GM19372 (cell line): ENCODE measurements at regions not wholly inside any gene's neighbourhood (a gene's known extent, or its start where the extent isn't known, plus 50 kb on each side); places are given as distances from the start of the nearest gene placed in this dataset.

Source experiments
- ATAC-seq: cut with Tn5 transposase; IDR thresholded peaks from one replicate; pipeline ENCODE4 v1.9.1; 2021; ENCODE audit warnings: mild to moderate bottlenecking, low read depth, moderate library complexity; ENCODE audit not compliant: unreplicated experiment

DNA sequence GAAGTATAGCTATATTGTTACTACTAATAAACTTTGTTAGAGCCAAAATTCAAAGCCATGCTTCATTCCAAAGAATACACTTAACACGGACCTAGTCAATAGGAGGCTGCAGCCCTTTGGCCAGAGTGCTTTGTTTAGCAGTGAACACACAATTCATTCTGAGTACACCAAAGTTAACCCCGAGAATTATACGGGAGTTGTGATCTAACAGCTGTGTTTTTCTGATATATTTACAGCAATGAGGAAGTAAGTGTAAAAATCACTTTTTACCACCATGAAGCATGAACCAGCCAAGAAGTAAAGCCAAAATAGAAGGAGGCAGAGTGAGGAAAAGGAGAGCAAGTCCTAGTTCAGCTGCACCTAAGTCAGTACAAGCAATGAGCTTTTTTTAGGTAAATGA, 156.8 kb upstream of the PDE3A start:
- ATAC-seq = no peak

DNA sequence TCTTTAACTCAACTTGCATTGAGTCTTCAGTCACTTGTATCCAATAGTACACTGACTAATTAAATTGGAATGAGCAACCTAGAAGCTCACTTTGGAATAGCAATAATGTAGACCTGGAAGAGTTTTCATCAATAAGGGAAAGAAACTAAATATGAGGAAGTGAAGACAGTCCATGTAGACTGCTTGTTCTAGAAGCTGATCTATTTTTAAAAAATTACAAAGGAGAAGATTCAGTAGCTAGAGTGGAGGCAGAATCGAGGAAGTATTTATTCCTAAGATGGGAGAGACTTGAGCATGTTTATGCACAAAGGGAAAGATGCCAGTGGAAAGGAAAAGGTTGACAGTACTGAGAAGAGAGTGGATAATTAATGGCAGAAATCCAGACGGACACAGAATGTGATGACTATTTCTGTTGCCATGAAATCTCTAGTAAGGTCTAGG, 156.3 kb upstream of the PDE3A start:
- no peak for ATAC-seq

DNA sequence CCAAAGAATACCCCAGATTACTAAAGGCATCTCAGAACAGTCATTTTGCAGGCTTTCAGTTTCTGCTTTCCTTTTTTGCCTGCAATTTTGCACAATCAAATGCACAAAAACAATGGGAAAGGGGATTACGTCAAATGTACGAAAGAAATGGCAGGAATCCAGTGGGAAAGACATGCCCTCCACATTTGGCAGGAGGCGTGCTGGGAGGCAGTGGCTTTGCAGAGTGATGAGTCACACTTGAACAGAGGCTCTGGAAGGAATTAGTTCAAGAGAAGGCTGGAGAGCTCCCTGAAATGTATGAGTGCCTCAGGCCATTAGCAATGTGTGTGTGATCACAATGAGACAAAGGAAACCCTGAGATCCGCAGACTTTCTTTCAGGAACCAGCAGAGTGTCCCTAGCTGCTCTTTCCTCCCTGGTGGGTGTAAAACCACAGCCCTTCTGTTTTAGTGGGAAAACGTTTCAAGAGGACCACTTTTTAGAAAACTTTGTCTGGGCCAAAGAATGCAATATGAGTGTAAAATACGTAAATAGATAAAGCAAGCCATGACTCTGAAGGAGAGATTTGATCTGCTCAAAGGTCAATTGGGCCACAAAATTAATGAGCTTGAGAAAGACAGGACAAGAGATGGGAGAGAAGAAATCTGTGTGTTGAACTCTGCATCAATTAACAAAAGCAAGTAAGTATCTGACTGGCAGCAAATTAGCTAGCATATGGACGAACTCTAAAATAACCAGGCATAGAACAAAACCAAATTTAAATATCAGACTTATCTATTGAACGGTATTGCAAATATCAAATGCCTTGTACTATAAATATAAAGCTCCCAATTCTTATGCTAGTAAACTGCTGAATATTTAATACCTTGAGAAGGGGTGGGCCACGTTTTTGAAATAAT, 155.4 kb upstream of the PDE3A start:
- no peak for ATAC-seq

DNA sequence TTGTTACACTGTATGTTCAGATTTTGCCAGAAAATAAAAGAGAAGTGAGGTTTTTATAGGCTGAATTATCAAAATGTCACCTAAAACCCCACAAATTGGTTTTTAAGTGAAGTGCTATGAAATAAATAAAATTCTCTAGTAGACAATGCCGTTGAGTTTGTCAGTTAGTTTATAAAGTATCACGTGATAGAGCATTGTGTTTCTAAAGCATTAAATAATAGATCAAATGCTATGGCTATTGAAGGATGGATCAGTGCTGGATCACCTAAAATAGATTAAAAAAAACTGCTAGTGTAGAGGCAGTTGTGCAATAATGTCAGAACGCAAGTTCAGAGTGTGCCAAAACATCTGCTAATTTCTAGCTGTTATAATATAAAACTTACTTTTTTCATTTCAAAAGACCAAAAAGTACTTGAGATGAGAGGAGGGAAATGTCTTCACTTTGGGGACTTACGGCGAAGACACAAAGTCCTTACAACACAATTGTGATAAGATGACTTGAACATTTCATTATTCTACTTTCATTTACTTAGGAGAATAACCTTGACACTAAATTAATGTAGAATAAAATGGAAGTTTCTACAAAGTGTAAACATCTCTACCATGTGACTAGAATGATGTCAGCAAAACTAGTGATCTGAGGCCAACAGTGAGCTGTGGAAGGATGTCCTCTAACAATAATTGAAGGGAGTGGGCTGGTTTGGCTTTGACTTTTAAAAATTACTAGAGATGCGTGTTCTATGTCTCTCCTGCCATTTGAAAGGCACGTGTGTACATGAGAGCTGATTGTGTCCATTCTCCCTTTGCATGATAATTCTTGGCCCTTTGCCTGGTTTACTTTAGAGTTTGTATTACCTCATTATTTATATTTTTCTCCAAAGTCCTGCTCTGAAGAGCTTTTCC, 154.4 kb upstream of the PDE3A start:
- no peak for ATAC-seq

DNA sequence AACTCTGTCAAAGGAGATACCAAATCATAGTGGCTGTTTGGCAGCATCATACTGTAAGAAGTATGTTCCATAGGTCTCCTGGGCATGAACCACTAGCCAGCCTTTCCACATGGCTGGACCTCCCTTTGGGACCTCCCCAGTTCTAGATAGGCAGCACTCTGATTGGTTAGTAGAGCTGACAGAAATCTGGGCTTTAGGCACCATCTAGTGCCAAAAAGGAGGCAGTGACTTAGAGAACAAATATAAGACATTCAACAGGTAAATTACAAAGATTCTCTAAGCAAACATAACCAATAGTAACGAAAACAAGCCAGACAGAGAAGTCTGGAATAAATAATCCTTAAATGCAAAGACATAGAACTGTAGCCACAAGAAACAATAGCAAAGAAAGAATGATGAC, 148.0 kb upstream of the PDE3A start:
- no peak for ATAC-seq

DNA sequence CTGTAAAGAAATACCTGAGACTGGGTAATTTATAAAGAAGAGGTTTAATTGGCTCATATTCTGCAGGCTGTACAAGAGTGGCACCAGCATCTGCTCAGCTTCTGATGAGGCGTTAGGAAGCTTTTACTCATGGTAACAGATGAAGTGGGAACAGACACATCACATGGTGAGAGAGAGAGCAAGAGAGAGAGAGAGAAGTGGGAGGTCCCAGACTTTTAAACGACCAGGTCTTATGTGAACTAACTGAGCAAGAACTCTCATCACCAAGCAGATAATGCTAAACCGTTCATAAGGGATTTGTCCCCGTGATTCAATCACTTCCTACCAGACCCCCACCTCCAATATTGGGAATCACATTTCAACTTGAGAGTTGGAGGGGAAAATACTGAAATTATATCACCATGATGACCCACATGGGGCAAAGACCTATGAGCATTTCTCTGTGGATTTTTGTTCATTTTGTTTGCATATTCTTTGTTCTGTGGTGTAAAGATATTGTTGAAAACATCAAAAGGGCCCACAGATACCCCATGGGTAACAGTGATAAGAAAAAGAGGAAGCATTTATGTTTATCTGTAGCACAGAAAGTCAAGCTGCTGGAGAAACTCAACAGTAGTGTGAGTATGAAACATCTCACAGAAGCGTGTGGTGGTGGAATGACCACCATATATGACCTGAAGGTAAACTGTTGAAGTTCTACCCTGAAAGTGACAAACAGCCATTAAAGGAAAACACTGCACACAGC, 135.2 kb upstream of the PDE3A start:
- ATAC-seq = no peak

DNA sequence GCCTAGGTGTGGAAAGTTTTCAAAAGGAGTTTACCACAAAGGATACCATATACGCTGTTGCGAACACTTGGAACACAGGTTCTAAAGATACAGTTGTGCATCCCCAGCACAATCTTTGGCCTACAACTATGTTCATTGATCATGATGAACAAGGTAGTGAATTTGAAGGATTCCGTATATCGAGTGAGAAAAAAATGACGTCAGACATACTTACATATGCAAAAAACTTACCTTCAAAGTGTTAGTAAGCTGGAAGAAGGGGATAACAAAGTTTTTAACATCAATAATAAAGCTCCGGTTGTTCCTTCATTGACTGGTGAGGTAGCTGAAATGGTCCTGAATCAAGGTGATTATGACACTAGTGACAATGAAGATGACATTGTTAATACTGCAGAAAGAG, 133.9 kb upstream of the PDE3A start:
- ATAC-seq = no peak

DNA sequence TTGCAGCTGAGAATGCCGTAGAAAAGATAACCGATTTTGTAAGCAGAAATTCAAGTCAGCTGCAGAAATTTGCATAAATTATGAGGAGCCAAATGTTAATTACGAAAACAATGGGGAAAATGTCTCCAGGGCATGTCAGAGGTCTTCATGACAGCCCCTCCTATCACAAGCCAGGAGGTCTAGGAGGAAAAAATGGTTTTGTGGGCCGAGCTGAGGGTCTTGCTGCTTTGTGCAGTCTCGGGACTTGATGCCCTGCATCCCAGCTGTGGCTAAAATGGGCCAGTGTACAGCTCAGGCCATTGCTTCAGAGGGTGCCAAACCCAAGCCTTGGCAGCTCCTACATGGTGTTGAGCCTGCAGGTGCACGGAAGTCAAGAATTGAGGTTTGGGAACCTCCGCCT, 131.2 kb upstream of the PDE3A start:
- ATAC-seq = no peak

DNA sequence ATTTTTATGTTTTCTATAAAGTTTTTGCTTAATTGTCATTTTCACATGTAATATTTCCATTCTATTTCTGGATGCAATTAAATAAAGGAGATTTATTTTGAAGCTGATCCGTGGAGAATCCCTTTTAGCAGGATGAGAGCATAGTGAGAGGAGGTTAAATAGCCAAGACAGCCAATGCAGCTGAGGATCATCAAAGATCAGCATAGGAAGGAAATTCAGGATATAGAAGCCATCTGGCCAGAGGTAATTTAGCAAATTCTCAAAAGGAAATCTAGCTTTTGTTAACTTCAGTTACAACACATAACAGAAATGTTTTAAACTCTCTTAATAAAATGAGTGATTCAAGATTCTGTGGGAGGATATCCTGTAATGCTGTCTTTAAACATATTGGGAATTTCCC, 122.8 kb upstream of the PDE3A start:
- no peak for ATAC-seq

DNA sequence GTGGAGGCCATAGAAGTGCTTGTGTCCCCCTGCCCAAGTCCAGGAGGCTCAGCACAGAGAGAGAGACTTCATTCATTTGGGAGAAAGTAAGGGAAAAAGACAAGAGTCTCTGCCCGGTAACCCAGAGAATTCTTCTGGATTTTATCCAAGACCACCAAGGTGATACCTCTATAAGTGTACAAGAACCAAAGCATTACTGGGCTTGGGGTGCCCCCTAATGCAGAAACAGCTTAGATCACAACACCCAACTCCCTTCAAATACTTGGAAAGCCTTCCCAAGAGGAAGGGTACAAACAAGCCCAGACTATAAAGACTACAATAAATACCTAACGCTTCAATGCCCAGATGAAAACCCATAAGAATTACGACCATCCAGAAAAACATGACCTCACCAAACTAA, 119.7 kb upstream of the PDE3A start:
- ATAC-seq = no peak

DNA sequence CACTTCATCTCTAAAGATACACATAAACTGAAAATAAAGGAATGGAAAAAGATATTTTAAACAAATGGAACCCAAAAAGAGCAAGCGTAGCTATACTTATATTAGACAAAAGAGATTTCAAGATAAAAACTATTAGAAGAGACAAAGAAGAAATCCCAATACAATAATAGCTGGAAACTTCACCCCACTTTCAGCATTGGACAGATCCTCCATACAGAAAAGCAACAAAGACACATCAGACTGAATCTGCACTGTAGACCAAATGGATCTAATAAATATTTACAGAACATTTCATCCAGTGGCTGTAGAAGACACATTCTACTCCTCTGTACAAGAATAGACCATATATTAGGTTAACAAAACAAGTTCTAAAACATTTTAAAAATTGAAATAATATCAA, 117.6 kb upstream of the PDE3A start:
- ATAC-seq = no peak

DNA sequence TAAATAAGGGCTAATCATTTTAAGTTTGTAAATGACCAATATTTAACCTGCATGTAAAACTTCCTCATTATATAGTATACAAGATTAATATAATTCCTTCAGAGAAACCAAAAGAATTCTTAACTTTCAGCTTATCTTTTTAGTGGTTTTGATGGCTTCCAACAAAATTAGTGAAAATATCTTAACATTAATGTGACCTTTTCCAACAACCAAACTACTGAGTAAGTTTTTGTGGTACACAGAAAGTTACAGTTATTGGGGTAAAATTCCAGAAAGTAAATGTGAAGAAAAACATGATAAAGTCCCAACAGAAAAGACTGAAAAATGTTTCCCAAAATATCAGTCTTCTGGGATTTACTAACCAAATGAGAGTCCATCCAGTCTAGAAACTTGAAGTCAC, 111.0 kb upstream of the PDE3A start:
- no peak for ATAC-seq

DNA sequence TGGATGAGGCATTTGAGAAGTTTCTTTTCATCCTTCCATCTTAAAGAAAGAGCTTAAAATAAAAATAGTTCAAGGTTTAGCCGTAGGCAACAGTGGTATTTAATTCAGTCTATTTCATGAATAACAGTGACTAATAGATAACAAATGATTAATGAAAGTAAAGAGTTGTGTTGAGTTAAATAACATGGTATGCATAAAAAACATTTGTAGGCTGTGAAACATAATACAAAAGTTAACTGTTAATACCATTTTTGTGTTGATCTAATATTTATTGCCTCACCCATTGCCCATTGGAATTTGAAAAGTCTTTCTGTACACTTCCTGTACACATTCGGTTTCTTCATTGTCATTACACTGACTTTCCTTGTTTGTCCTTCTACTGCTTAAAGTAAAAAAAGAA, 108.6 kb upstream of the PDE3A start:
- ATAC-seq = no peak

DNA sequence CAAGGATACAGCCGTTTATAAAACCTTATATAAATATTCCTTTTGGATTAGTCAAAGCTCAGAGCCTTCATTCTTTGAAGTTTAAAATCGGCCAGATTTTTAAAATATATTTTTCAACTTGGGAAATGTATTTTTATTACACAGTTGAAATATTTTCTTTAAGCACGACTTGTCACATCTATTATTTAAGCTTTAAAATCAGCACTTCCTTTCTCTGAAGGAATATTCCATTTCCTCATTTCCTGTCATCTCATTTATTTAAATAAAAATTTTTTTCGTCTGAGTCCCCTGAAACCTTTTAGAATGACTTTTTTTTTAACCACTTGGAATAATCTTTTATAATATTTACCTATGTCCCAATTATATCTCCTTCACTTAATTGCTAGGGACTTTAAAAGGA, 107.5 kb upstream of the PDE3A start:
- no peak for ATAC-seq

DNA sequence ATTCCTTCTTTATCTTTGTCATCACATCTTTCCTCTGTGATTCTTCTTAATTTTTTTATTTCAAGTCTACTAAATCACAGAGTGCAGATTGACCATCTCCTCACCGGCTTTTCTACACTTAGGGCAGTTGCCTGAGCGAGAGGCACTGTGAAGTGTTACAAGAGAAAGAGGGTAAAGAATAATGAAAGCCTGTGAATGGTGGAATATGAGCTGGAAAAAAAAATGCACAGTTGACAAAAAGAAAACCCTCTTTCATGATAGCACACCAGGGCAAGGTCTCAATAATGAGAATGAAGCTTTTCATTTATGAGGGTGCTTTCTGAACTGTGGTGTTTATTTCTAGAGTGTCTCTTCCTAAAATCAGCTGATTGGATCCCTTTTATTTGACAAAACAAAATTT, 106.2 kb upstream of the PDE3A start:
- ATAC-seq = no peak

DNA sequence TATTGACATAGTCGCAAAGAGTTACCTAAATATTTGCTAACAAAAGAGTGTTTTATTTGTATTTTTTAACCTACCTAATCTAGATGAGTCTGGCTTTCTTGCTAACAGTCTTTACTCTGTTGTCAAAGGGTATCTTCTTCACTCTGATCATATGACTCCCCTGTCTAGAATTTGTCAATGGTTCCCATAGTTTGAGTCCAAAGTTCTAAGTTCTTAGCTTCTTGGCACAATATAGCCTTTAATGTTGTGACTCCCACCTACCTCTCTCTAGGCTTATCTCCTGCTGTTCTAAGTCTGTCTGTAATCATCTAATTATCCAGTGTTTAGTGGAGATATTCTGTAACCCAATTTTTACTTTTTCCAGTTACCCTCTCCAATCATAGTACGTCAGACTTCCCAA, 104.3 kb upstream of the PDE3A start:
- ATAC-seq = no peak

DNA sequence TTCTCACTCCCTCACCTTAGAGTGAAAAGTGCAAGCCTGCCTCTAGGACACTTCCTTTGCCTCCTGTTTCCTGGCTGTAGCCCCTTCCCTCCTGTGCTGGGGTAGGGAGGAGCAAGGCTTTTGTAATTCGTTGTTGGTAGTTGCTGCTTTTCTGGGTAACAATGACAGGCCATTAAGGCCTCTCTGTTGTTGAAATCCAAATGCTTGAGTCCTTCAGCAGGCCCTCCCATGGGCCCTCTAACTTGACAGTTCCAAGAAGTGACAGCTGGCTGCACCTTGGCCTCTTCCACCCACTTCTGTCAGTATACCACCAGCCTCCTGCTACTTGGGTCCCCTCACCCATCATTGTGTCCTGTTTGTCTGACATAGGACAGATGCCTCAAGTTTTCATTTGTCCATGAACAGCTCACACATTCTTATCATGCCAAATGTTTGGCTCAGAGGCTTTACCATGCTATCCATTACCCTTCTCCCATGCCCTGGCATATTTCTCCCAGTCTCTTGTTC, 103.7 kb upstream of the PDE3A start:
- ATAC-seq = no peak

DNA sequence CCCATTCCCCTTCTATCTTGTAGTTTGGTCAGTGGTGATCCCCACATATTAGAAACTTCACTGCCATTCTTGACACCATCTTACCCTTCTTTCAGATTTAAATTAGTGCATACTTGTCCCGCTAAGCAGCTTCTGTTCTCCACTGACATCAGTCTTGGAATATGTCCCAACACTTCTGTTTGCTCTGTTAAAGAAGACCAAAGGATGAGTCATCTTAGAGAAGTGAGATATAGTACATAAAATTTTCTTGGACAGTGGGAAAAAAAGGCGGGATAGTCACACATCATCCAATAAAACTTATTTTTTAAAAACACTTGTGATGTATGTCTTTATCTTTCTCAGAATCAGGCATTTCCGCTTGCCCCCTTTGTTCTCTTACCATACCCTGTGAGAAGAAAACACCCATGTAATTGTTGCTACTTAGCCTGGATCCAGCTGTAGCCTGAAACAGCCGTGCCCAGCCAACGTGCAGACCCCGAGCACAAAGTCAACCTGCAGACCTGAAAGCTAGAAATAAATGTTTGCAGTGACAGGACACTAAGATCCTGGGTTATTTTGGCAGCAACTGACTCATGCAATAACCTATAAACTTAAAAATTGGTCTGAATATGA, 100.1 kb upstream of the PDE3A start:
- no peak for ATAC-seq

DNA sequence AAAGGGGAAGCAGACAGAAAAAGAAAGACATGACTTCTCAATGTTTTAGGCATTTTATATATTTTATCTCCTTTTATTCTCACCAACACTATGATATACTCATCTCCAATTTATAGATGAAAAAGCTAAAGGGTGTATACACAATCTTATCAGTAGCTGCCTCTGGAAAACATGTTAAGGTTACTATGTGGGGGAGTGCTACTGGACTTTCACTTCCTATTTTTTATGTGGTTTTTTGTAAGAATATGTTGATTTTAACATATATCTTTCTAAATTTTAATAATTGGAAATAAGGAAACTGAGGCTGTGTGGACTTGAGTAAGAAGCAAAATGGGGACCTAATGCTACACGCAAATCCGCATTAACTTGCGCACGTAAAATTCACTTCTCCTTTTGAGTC, 99.6 kb upstream of the PDE3A start:
- ATAC-seq = no peak

DNA sequence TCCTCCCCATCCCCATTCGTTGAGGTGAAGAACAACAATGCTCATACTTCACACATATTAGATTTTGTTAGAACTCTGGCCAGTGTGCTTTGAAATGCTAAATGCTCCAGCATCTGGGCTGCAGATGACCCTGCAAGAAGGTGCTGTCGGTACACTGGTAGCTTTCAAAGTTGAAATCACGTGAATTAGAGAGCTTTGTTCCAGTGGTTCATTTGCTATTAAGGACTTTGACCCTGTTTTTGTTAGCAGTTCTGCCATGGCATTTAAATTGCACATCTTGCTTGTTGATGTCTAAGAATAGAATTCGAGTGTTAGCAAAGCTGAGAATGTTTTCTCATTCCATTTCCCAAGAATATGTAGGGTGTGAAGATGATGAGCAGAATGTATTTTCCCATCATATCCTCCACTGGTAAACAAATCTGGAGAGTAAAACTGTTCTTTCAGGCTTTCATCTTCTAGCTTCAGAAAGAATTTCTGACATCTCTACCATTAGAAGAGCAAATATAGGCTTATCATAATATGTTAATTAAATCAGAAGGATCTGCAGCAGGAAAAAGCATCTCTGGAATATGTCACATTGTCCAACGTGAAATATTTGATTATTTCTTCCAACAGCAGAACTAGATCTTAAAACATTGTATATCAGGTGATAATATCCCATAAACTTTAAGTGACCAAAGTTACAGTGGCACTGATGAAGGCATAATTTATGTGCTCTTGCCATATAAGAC, 98.8 kb upstream of the PDE3A start:
- ATAC-seq = no peak
